Astrocyte (in vitro differentiated cells and primary cell): ENCODE measurements at regions not wholly inside any gene's neighbourhood (a gene's known extent, or its start where the extent isn't known, plus 50 kb on each side); places are given as distances from the start of the nearest gene placed in this dataset.
A peak's percentile ranks its signal among the peaks of the same experiment; 100 is the strongest.
"Not testable (repeated sequence)": the region's sequence is repeated elsewhere in the genome, so short reads cannot be mapped to it uniquely, and the experiment has no call there.

Source experiments
- DNase-seq: peaks from one replicate; pipeline ENCODE4 v3.0.0-alpha.2; 2010; ENCODE audit warnings: low read depth
- FAIRE-seq: peaks from 2 replicates; lab custom pipeline; 2011; peaks lifted over from hg19 to GRCh38; lab: Jason Lieb, UNC
- H2AFZ ChIP-seq: 2 replicates; pipeline ENCODE4 v1.6.0; 2012; ENCODE audit warnings: low read depth, low read length, inconsistent platforms
- H3K27ac ChIP-seq: 2 replicates; pipeline ENCODE4 v1.5.1; 2011; ENCODE audit warnings: low read depth, low read length, inconsistent platforms
- H3K27me3 ChIP-seq: 2 replicates; pipeline ENCODE4 v1.6.0; 2011; ENCODE audit warnings: low read length, inconsistent platforms; ENCODE audit not compliant: insufficient read depth
- H3K36me3 ChIP-seq: 2 replicates; pipeline ENCODE4 v1.5.1; 2011; ENCODE audit warnings: low read length, inconsistent platforms; ENCODE audit not compliant: insufficient read depth
- H3K4me1 ChIP-seq: 2 replicates; pipeline ENCODE4 v1.5.1; 2011; ENCODE audit warnings: low read length, inconsistent platforms; ENCODE audit not compliant: insufficient read depth
- H3K4me2 ChIP-seq: 2 replicates; pipeline ENCODE4 v1.6.0; 2012; ENCODE audit warnings: low read length, inconsistent platforms
- H3K4me3 ChIP-seq: 2 replicates; pipeline ENCODE4 v1.5.1; 2011; ENCODE audit warnings: low read depth, mild to moderate bottlenecking, low read length, inconsistent platforms; ENCODE audit not compliant: insufficient read depth
- H3K79me2 ChIP-seq: 2 replicates; pipeline ENCODE4 v1.6.0; 2012; ENCODE audit warnings: mild to moderate bottlenecking, low read length, inconsistent platforms; ENCODE audit not compliant: insufficient read depth
- H3K9ac ChIP-seq: 2 replicates; pipeline ENCODE4 v1.6.0; 2012; ENCODE audit warnings: mild to moderate bottlenecking, low read length, inconsistent platforms
- H3K9me3 ChIP-seq: 2 replicates; pipeline ENCODE4 v1.5.1; 2012; ENCODE audit warnings: low read depth, mild to moderate bottlenecking, low read length, inconsistent platforms; ENCODE audit not compliant: insufficient read depth
- H4K20me1 ChIP-seq: 2 replicates; pipeline ENCODE4 v1.6.0; 2012; ENCODE audit warnings: low read length, inconsistent platforms; ENCODE audit not compliant: insufficient read depth
- H3K27ac Mint-ChIP-seq: one replicate; pipeline ENCODE4 v1.8.0; 2021; ENCODE audit warnings: mild to moderate bottlenecking, mixed read lengths; ENCODE audit not compliant: unreplicated experiment
- H3K27me3 Mint-ChIP-seq: one replicate; pipeline ENCODE4 v1.8.0; 2021; ENCODE audit warnings: low read depth, mixed read lengths; ENCODE audit not compliant: unreplicated experiment
- H3K36me3 Mint-ChIP-seq: one replicate; pipeline ENCODE4 v1.8.0; 2021; ENCODE audit warnings: low read depth, mixed read lengths; ENCODE audit not compliant: unreplicated experiment
- H3K4me1 Mint-ChIP-seq: one replicate; pipeline ENCODE4 v1.8.0; 2021; ENCODE audit warnings: low read depth, mixed read lengths; ENCODE audit not compliant: unreplicated experiment
- H3K4me3 Mint-ChIP-seq: one replicate; pipeline ENCODE4 v1.8.0; 2021; ENCODE audit warnings: mild to moderate bottlenecking, moderate library complexity, mixed read lengths; ENCODE audit not compliant: unreplicated experiment
- H3K9me3 Mint-ChIP-seq: one replicate; pipeline ENCODE4 v1.8.0; 2021; ENCODE audit warnings: mild to moderate bottlenecking, mixed read lengths; ENCODE audit not compliant: unreplicated experiment
- CTCF ChIP-seq: IDR thresholded peaks from 2 replicates; pipeline ENCODE4 v1.5.1; 2011; ENCODE audit warnings: low read depth, mild to moderate bottlenecking, inconsistent platforms, low read length, moderate library complexity; ENCODE audit not compliant: insufficient read depth
- EZH2 ChIP-seq: IDR thresholded peaks from 2 replicates; pipeline ENCODE4 v1.6.1; 2012; ENCODE audit warnings: mild to moderate bottlenecking, low read length, inconsistent platforms; ENCODE audit not compliant: insufficient read depth

DNA sequence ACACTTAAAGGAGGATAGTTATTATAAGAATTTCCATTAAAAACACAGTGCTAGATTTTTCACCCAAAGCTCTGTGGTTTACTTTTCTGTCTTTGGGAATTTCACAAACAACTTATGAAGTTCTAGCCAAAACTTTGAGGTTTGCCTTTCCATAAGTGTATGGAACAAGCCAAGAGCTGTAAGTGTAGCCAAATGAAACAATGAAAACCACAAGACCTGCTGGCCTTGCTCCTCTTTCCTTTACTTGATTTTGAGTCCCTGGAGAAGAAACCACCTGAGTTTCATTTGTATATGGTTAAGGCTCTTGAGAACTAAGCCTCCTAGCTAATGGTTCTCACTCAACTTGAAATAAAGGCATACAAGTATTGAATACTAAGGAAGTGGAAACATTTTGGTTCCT is 365.3 kb upstream of the EPHA3 start:
- Histone ChIP-seq H3K4me2 (no peak overlapping the region), H3K9ac (no peak overlapping the region), H3K9me3 (no peaks in the 10 kb centered on the region), H3K4me3 (no peak overlapping the region), H3K36me3 (no peaks in the 10 kb centered on the region), H3K27me3 (no peaks in the 10 kb centered on the region), H4K20me1 (no peaks in the 10 kb centered on the region), H3K4me1 (no peaks in the 10 kb centered on the region), H3K27ac (no peak overlapping the region), H2AFZ (no peak overlapping the region), H3K79me2 (no peaks in the 10 kb centered on the region)
- H3K27ac Mint-ChIP-seq = no peak overlapping the region
- TF ChIP-seq EZH2 (no peak), CTCF (no peak)
- peak; percentile 88 for DNase-seq
- H3K9me3 Mint-ChIP-seq = no peaks in the 10 kb centered on the region
- no peak for FAIRE-seq
- no peaks in the 10 kb centered on the region for H3K27me3 Mint-ChIP-seq
- no peak overlapping the region for H3K4me3 Mint-ChIP-seq
- no peaks in the 10 kb centered on the region for H3K36me3 Mint-ChIP-seq
- no peaks in the 10 kb centered on the region for H3K4me1 Mint-ChIP-seq

DNA sequence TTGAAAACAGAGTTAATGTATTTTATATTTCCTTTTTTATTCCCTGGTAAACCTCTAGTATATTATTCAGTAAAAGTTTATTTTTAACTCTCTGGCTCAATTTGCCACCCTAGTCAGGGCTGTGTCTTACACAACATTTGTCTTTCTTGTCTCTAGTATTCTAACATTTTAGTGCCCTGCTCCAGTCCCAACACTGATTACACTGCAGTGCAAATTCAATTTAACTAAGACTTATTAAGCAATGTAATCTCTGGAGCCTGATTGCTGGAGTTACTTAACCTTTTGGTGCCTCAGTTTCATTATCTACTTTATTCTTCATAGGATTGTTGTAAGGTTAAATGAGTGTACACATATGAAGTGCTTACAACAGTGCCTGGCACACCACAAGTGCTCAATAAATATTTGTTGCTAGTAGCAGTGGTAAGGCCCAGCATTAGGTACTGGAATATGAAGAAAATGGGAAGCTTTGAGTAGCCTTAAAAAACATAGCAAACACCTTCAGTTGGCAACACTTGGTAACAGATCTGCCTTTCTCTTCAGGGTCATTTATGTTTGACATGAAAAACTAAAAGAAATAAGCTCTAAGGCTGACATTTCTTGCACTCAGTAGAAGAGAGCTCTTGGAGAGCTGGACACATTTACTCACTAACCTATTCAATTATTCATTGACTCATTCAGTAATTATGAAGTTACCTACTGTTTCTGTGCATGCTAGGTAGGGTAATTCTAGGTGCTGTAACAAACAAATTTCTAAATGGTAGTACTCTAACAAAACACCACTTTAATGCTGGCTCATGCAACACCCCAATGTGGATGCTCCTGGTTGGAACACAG is 364.5 kb upstream of the EPHA3 start:
- H3K27ac Mint-ChIP-seq = no peak overlapping the region
- Histone ChIP-seq H3K4me2 (no peak overlapping the region), H3K27me3 (no peaks in the 10 kb centered on the region), H4K20me1 (no peaks in the 10 kb centered on the region), H3K4me1 (no peaks in the 10 kb centered on the region), H2AFZ (no peak overlapping the region), H3K27ac (no peak overlapping the region), H3K4me3 (no peak overlapping the region), H3K36me3 (no peaks in the 10 kb centered on the region), H3K79me2 (no peaks in the 10 kb centered on the region), H3K9me3 (no peaks in the 10 kb centered on the region), H3K9ac (no peak overlapping the region)
- FAIRE-seq (no peak), DNase-seq (no peak)
- H3K4me3 Mint-ChIP-seq = no peak overlapping the region
- H3K4me1 Mint-ChIP-seq = no peaks in the 10 kb centered on the region
- H3K27me3 Mint-ChIP-seq = no peaks in the 10 kb centered on the region
- TF ChIP-seq CTCF = no peak
- no peak for TF ChIP-seq EZH2
- no peaks in the 10 kb centered on the region for H3K9me3 Mint-ChIP-seq
- H3K36me3 Mint-ChIP-seq = no peaks in the 10 kb centered on the region

DNA sequence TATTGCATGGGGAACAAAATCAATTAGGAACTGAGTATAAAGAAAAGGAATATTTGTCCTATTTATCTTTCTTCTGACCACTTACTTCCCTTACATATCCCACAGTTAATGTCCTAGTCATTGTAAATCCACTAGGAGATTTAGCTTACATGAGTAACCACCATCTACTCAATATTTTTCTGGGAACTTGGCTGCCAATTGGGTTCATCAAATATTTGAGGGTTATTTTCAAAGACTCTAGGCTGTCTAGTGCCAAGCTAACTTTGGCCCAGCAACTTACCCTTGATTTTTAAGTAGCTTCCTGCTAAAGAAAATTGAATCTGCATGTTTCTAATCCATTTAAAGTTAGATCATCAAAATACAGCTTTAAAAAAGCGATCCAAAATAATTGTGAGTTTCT is 362.5 kb upstream of the EPHA3 start:
- peak; percentile 25 for DNase-seq
- Histone ChIP-seq H3K36me3 (no peaks in the 10 kb centered on the region), H2AFZ (no peak overlapping the region), H3K27ac (no peak overlapping the region), H3K27me3 (no peaks in the 10 kb centered on the region), H3K79me2 (no peaks in the 10 kb centered on the region), H3K9ac (no peak overlapping the region), H3K4me2 (no peak overlapping the region), H4K20me1 (no peaks in the 10 kb centered on the region), H3K9me3 (no peaks in the 10 kb centered on the region), H3K4me1 (no peaks in the 10 kb centered on the region), H3K4me3 (no peak overlapping the region)
- Mint-ChIP-seq H3K27ac (no peak overlapping the region), H3K4me3 (no peak overlapping the region), H3K9me3 (peaks cover 8% of the 10 kb centered on the region), H3K36me3 (peaks cover 1% of the 10 kb centered on the region), H3K4me1 (no peaks in the 10 kb centered on the region), H3K27me3 (no peaks in the 10 kb centered on the region)
- TF ChIP-seq CTCF (no peak), EZH2 (no peak)
- no peak for FAIRE-seq

DNA sequence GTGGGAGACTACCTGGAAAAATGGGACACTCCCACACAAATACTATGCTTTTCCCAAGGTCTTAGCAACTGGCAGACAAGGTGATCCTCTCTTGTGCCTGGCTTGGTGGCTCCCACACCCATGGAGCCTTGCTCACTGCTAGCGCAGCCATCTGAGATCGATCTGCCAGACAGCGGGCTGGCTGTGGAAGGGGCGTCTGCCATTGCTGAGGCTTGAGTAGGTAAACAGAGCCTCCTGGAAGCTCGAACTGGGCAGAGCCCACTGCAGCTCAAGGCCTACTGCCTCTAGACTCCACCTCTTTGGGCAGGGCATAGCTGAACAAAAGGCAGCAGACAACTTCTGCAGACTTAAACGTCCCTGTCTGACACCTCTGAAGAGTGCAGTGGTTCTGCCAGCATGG is 360.3 kb upstream of the EPHA3 start:
- not testable (repeated sequence) for H3K9me3 Mint-ChIP-seq, FAIRE-seq, H3K27ac Mint-ChIP-seq, H3K4me1 Mint-ChIP-seq, H2AFZ ChIP-seq, H3K4me3 ChIP-seq, H3K9ac ChIP-seq, H3K36me3 Mint-ChIP-seq, H3K27me3 ChIP-seq, H3K4me3 Mint-ChIP-seq, H3K4me1 ChIP-seq, H3K4me2 ChIP-seq, H3K79me2 ChIP-seq, H3K27me3 Mint-ChIP-seq, DNase-seq, H3K36me3 ChIP-seq, H4K20me1 ChIP-seq, H3K27ac ChIP-seq, H3K9me3 ChIP-seq
